DMS153 treated with DMSO at 0.1 percent for 48 hours (cell line): ENCODE measurements at regions not wholly inside any gene's neighbourhood (a gene's known extent, or its start where the extent isn't known, plus 50 kb on each side); places are given as distances from the start of the nearest gene placed in this dataset.

Experiments used
- DNase-seq: peaks from one replicate; lab custom pipeline; 2025; ENCODE audit not compliant: unreplicated experiment; lab: John Stamatoyannopoulos, UW

DNA sequence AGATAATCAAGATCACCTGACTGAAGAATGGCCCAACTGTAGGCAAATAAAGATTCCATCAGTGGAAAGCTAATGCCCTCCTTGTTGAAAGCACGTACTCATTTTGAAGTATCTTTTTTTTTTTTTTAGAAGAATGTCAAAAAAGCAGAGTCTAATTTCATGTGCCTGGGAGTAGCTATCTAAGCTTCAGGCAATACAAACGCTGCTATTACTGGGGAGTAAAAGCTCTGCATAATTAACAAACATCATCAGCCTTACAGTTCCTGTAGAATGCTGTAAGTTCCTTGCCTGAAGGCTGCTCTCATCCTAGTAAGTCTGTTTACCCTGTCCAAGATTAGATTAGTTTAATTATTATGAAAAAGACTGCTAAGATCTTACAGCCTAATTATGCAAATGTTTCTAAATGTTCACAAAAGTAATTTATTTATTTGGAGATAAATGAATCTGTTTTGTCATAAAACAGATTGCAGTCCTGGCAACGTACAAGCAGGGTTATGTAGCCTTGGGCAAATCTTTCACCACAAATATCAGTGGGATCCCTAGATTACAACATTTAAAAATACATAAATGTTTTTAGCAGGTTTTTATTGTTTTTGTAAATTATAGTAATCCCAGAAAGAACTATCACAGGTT lies 451.3 kb upstream of the AGTR1 start:
- no peak for DNase-seq

GRCh38 chr3:148253713-148254112 lies 444.0 kb upstream of the AGTR1 start:
- DNase-seq = no peak

DNA sequence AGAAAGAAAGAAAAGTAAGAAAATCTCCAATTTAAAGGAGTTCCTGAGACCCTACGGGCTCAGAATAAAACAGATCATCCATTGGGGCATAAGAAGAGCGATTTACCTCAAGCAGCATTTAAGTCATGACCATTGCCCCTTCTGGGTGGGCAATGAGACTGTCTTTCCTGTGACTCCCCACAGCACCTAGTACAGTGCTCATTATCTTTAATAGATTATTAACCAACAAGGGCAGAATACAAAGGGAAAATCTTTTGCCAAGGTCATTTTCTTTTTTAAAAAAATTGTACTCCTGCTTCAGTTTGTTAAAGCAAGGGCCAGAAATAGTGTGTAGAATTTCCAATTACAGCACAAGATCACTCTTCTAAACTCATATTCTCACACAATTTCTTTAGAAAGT lies 443.3 kb upstream of the AGTR1 start:
- DNase-seq = no peak

GRCh38 chr3:148255981-148256969 lies 441.4 kb upstream of the AGTR1 start:
- DNase-seq = no peak

GRCh38 chr3:148262980-148263379 lies 434.7 kb upstream of the AGTR1 start:
- no peak for DNase-seq

DNA sequence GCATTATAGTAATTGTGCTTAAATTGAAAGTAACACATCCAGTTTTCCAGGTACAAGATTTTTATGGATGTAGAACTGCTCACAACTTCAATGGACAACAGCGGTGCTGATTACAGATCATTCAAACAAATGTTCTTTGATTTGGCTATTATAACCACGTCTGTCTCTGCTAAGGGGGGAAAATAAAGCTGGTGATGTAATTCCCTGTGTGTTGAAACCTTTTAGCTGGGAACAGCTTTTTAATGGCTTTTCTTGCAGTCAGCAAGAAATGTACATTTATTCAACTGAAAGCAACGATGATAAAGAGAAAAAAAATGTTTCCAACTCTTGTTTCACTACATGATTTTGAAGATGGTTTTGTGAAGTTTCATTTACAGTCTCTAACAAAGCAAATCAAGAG lies 431.9 kb upstream of the AGTR1 start:
- DNase-seq = no peak

- no peak for DNase-seq
These were observed 431.4 kb upstream of the AGTR1 start for GRCh38 chr3:148266341-148266740.

- DNase-seq = no peak
These were observed 427.9 kb upstream of the AGTR1 start for GRCh38 chr3:148269816-148270215.

GRCh38 chr3:148280623-148281242 lies 417.0 kb upstream of the AGTR1 start:
- no peak for DNase-seq

GRCh38 chr3:148289159-148289558 lies 408.5 kb upstream of the AGTR1 start:
- DNase-seq = no peak

- no peak for DNase-seq
These were observed 400.7 kb upstream of the AGTR1 start for GRCh38 chr3:148297013-148297412.

DNA sequence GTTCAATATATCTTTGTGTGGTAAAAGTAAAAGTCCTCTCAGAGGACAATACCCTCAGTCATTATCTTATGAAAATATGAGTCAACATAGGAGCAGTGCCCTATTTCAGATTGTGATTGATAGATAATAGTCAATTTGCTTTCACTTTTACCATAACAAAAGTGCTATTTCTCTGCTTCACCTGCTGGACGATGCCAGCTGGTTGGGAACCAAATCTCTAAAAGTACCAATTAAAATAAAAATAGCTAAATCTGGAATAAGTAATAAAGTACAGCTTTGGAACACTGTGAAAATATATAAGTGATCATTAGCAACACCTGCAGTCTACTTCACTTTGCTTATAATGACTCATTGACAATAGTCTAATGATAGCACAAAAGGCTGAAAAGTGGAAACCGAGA lies 390.3 kb upstream of the AGTR1 start:
- no peak for DNase-seq

GRCh38 chr3:148309390-148310035 lies 388.2 kb upstream of the AGTR1 start:
- no peak for DNase-seq

- DNase-seq = no peak
These were observed 381.9 kb upstream of the AGTR1 start for GRCh38 chr3:148315756-148316155.

GRCh38 chr3:148318240-148318639 lies 379.5 kb upstream of the AGTR1 start:
- no peak for DNase-seq

GRCh38 chr3:148319161-148319915 lies 378.4 kb upstream of the AGTR1 start:
- DNase-seq = no peak

DNA sequence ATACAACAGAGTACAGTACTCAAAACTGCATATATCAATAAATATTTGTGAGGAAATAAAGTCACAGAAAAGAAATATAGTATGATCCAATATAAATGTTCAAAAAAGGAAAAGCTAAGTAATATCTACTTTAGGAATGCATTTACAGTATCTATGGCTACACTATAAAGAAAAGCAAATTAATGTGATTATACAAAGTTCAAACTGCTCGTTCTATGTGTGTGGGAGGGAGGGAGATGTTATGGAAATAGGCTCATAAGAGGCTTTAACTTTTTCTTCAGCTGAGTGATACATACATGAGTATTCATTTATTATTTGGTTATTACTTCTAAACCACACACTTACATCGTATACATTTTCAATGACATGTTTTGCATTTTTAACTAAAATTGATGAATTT lies 377.7 kb upstream of the AGTR1 start:
- DNase-seq = no peak

DNA sequence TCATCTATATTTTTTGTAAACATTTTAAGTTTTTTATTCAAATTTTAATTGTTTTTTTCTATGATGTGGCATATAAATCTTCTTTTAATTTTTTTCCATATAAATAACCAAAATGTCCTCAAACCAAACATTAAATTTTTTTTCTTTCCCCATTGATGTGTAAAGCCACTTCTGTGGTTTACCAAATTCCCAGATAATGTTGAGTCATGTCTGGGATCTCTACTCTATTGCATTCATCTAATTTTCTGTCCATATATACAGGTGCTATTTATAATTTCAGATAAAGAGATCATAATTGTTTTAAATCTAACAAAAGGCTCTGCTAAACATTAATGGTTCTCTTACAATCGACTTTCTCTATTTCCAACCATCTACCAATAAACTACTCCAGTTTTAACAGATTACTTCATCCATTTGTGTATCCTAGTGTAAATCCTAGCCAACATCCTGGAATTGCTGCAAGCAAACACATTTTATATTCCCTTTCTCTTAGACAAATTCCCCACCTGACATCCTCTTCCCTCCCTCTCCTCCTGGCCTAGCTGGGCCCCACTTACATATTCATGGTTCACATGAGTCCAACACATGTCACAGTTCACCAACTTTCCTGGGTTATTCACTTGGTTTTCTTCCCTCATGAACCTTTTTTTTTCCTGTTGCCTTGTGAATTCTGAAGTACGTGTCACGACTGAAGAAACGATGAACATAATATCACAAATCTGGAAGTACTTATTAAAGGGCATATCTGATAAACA lies 368.0 kb upstream of the AGTR1 start:
- no peak for DNase-seq

DNA sequence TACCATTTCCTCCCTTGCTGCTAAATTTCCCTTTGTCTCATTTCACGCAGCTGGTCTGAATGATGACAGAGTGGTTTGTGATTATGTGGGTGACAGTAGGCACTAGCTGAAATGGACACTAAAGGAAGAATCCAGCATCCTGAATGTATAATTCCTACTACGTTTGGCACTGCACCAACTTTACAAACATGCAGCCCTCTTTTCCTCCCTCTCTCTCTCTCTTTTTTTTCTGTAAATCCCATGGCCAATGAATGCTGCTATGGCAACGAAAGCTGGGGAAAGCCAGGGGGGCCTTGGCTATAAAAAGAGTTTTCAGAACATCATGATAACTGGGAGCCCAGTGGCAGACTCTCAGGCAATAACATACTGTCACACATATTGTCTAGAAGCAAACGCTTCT lies 367.2 kb upstream of the AGTR1 start:
- DNase-seq = peak; percentile 5
